PC-3 (cell line): ENCODE measurements at regions not wholly inside any gene's neighbourhood (a gene's known extent, or its start where the extent isn't known, plus 50 kb on each side); places are given as distances from the start of the nearest gene placed in this dataset.

ENCODE experiments used
- ATAC-seq: fragments of 200-7000 bp; cut with Tn5 transposase; 2 replicates; pipeline ENCODE4 v1.9.1; 2020; ENCODE audit warnings: mild to moderate bottlenecking, moderate library complexity
- BruUV-seq: library from RNA; stranded (reverse); fragments of 400-500 nt; replicated peaks from 2 replicates; lab custom pipeline; 2021; lab: Mats Ljungman, UMichigan
- CTCF ChIA-PET: fragments of 300-600 bp; sonication (Branson Sonifier 250); formaldehyde crosslinking; loops from one replicate; lab custom pipeline; 2022; ENCODE audit warnings: antibody characterized with exemption; lab: Charles Lee
- POLR2A ChIA-PET: fragments of 300-600 bp; sonication (Branson Sonifier 250); formaldehyde crosslinking; loops from one replicate; lab custom pipeline; 2022; ENCODE audit warnings: antibody characterized with exemption; ENCODE audit not compliant: unreplicated experiment; lab: Charles Lee
- DNase-seq: peaks from one replicate; pipeline ENCODE4 v3.0.0-alpha.2; 2015
- H2AFZ ChIP-seq: fragments of 300-600 bp; sonication (generic); 2 replicates; pipeline ENCODE4 v1.6.0; 2016; ENCODE audit warnings: antibody characterized with exemption, low read length
- H3F3A ChIP-seq: fragments of 300-600 bp; sonication (generic); one replicate; pipeline ENCODE4 v1.6.0; 2017; ENCODE audit warnings: antibody characterized with exemption, low read length, control low read depth, mild to moderate bottlenecking; ENCODE audit not compliant: unreplicated experiment
- H3K27ac ChIP-seq: fragments of 300-600 bp; sonication (generic); 2 replicates; pipeline ENCODE4 v1.5.1; 2016; ENCODE audit warnings: mild to moderate bottlenecking, low read length
- H3K27me3 ChIP-seq: fragments of 300-600 bp; sonication (generic); 2 replicates; pipeline ENCODE4 v1.6.1; 2016; ENCODE audit warnings: low read length, mixed read lengths
- H3K36me3 ChIP-seq: fragments of 300-600 bp; sonication (generic); 2 replicates; pipeline ENCODE4 v1.6.1; 2016; ENCODE audit warnings: low read depth, mixed run types, low read length, mixed read lengths
- H3K4me1 ChIP-seq: fragments of 300-600 bp; sonication (generic); 2 replicates; pipeline ENCODE4 v1.5.1; 2016; ENCODE audit warnings: low read length; ENCODE audit not compliant: insufficient read depth
- H3K4me2 ChIP-seq: fragments of 300-600 bp; sonication (generic); 2 replicates; pipeline ENCODE4 v1.6.0; 2016; ENCODE audit warnings: low read length
- H3K4me3 ChIP-seq: fragments of 300-600 bp; sonication (generic); 2 replicates; pipeline ENCODE4 v1.5.1; 2016; ENCODE audit warnings: mild to moderate bottlenecking, low read length, mixed read lengths
- H3K79me2 ChIP-seq: fragments of 300-600 bp; sonication (generic); 2 replicates; pipeline ENCODE4 v1.6.1; 2017; ENCODE audit warnings: low read length, mixed read lengths
- H3K9ac ChIP-seq: fragments of 300-600 bp; sonication (generic); 2 replicates; pipeline ENCODE4 v1.6.0; 2016; ENCODE audit warnings: mild to moderate bottlenecking, low read length
- H3K9me2 ChIP-seq: fragments of 300-600 bp; sonication (generic); replicated peaks from 2 replicates; pipeline ENCODE4 v1.6.1; 2016; ENCODE audit warnings: mixed run types, low read length, mixed read lengths
- H3K9me3 ChIP-seq: fragments of 300-600 bp; sonication (generic); 2 replicates; pipeline ENCODE4 v1.6.1; 2016; ENCODE audit warnings: low read length, mixed read lengths
- H4K20me1 ChIP-seq: fragments of 300-600 bp; sonication (generic); 2 replicates; pipeline ENCODE4 v1.6.1; 2016; ENCODE audit warnings: low read length, mixed read lengths
- CTCF ChIP-seq: fragments of 300-600 bp; sonication (generic); conservative IDR thresholded peaks from 2 replicates; pipeline ENCODE4 v1.5.1; 2017; ENCODE audit warnings: antibody characterized with exemption, low read depth, mild to moderate bottlenecking, low read length
- EZH2 ChIP-seq: fragments of 300-600 bp; sonication (generic); IDR thresholded peaks from one replicate; pipeline ENCODE4 v1.6.1; 2017; ENCODE audit warnings: antibody characterized with exemption, mild to moderate bottlenecking, low read length; ENCODE audit not compliant: unreplicated experiment
- EZH2phosphoT487 ChIP-seq: fragments of 300-600 bp; sonication (generic); IDR thresholded peaks from 2 replicates; pipeline ENCODE4 v1.6.1; 2018; ENCODE audit warnings: mild to moderate bottlenecking, antibody characterized with exemption, low read length, borderline replicate concordance
- intact Hi-C: fragments of 100-400 bp; cut with micrococcal nuclease; formaldehyde crosslinking; loops from 2 replicates; pipeline ENCODE4 v1.9.0; 2023

DNA sequence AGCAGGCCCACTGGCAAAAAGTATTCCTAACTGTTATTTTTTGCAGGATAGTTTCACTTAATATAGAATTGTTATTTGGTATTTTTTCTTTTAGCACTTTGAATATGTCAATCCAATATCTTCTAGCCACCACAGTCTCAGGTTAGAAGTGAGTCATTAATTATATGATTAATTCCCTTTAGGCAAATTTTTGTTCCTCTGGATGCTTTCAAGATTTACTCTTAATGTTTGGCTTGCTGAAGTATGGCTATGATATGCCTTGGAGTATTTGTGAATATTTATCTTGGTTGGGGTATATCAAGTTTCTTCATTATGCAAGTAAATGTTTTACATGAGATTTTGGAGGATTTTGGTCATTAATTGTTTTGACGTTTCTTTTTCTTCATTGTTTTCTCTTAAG lies 152.1 kb upstream of the ALCAM start:
- no peaks in the 10 kb centered on the region for H3K79me2 ChIP-seq
- no TSS peak for BruUV-seq
- H3K4me2 ChIP-seq = no peak overlapping the region
- H3K4me1 ChIP-seq = no peaks in the 10 kb centered on the region
- no peaks in the 10 kb centered on the region for H3K9me2 ChIP-seq
- ChIA-PET CTCF (no interaction called here), POLR2A (no interaction called here)
- no peaks in the 10 kb centered on the region for H3K9me3 ChIP-seq
- no peaks in the 10 kb centered on the region for H3K27me3 ChIP-seq
- H4K20me1 ChIP-seq = no peaks in the 10 kb centered on the region
- no peak overlapping the region for H3K4me3 ChIP-seq
- no peak overlapping the region for H3K9ac ChIP-seq
- intact Hi-C loops = no loop called here
- DNase-seq = no peak
- H2AFZ ChIP-seq = no peak overlapping the region
- no peaks in the 10 kb centered on the region for H3F3A ChIP-seq
- H3K36me3 ChIP-seq = no peaks in the 10 kb centered on the region
- TF ChIP-seq EZH2 = no peak
- no peak for TF ChIP-seq EZH2phosphoT487
- ATAC-seq = no peak
- no peak overlapping the region for H3K27ac ChIP-seq

DNA sequence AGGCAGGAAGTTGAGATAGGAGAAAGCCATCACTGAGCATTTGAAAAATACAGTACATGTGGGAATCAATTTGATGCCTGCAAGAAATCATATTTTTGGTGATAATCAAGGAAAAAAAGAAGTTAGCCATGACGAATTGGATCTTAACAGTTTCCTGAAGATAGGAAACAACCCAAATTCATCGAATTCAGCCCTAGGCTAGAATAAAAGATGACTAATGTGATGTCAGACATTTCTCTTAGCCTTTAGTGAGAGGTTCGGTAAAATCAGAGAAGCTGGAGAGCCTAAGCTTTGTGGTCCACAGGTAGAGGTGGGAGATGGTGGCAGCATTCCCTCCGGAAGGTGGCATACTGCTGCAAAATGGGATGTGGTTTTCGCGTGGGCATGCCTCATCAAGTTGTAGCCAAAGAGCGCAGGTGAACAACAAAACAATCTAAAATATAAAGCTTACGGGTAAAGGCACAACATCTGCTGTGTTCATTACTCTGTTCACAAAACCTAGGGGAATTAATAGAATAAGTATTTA lies 144.1 kb upstream of the ALCAM start:
- TF ChIP-seq CTCF (no peak), EZH2 (no peak), EZH2phosphoT487 (no peak)
- no peak overlapping the region for H3K4me2 ChIP-seq
- H4K20me1 ChIP-seq = no peaks in the 10 kb centered on the region
- H3K9ac ChIP-seq = no peak overlapping the region
- intact Hi-C loops = no loop called here
- 0 out of 2 replicates have a peak overlapping the region, but pooled peaks have one; percentile 3 for H2AFZ ChIP-seq
- H3K4me3 ChIP-seq = no peak overlapping the region
- no peaks in the 10 kb centered on the region for H3K4me1 ChIP-seq
- ChIA-PET POLR2A (no interaction called here), CTCF (no interaction called here)
- H3F3A ChIP-seq = no peaks in the 10 kb centered on the region
- no TSS peak for BruUV-seq
- no peaks in the 10 kb centered on the region for H3K9me3 ChIP-seq
- DNase-seq = peak; percentile 42
- H3K27me3 ChIP-seq = no peaks in the 10 kb centered on the region
- no peak overlapping the region for H3K27ac ChIP-seq
- H3K36me3 ChIP-seq = no peaks in the 10 kb centered on the region
- no peaks in the 10 kb centered on the region for H3K9me2 ChIP-seq
- no peaks in the 10 kb centered on the region for H3K79me2 ChIP-seq
- ATAC-seq = no peak

GRCh38 chr3:105223815-105224214 lies 142.9 kb upstream of the ALCAM start:
- Histone ChIP-seq H3F3A (no peaks in the 10 kb centered on the region), H3K36me3 (no peaks in the 10 kb centered on the region), H4K20me1 (no peaks in the 10 kb centered on the region), H3K27me3 (no peaks in the 10 kb centered on the region), H3K4me1 (no peaks in the 10 kb centered on the region), H3K9me3 (no peaks in the 10 kb centered on the region), H3K9ac (no peak overlapping the region), H2AFZ (no peak overlapping the region), H3K4me3 (no peak overlapping the region), H3K27ac (no peak overlapping the region), H3K79me2 (no peaks in the 10 kb centered on the region), H3K4me2 (no peak overlapping the region), H3K9me2 (no peaks in the 10 kb centered on the region)
- ATAC-seq (no peak), DNase-seq (no peak)
- BruUV-seq = no TSS peak
- ChIA-PET POLR2A (no interaction called here), CTCF (interaction anchor here (0.6 kb wide), 1 partner anchor 50 kb away, joined by 3 read pairs; no protein-coding TSS in a partner anchor)
- intact Hi-C loops = no loop called here
- TF ChIP-seq CTCF = no peak
- TF ChIP-seq EZH2phosphoT487 = no peak
- no peak for TF ChIP-seq EZH2
